K562 (cell line): ENCODE measurements at regions not wholly inside any gene's neighbourhood (a gene's known extent, or its start where the extent isn't known, plus 50 kb on each side); places are given as distances from the start of the nearest gene placed in this dataset.

Source experiments
- HDAC6 ChIP-seq: IDR thresholded peaks from 2 replicates; pipeline ENCODE4 v1.6.1; 2012; ENCODE audit warnings: low read depth, mild to moderate bottlenecking, control low read depth, inconsistent platforms, low read length, moderate library complexity
- PRPF4 ChIP-seq: fragments of 200-400 bp; formaldehyde crosslinking; IDR thresholded peaks from one replicate; pipeline ENCODE4 v1.6.1; 2017; ENCODE audit warnings: low read length, low read depth, mild to moderate bottlenecking; ENCODE audit not compliant: insufficient read depth, poor library complexity, severe bottlenecking
- TFAM ChIP-seq: fragments of 250-450 bp; sonication (Bioruptor Pico); conservative IDR thresholded peaks from 2 replicates; pipeline ENCODE4 v1.5.0; 2021; ENCODE audit warnings: mild to moderate bottlenecking, moderate library complexity
- ZBTB40 ChIP-seq, 2 experiments: fragments of 450-650 bp in 1 of 2; sonication (generic) in 1 of 2; formaldehyde crosslinking in 1 of 2; IDR thresholded peaks; 2 replicates each; pipeline versions ENCODE4 v1.7.1 to v1.9.0; 2016 to 2022; ENCODE audit warnings: inconsistent platforms in 1 of 2, mild to moderate bottlenecking in 1 of 2, missing genetic modification reagents in 1 of 2
- TF ChIP-seq, protein P1 (sequence below): sonication (generic); formaldehyde crosslinking; IDR thresholded peaks from 2 replicates; pipeline ENCODE4 v1.8.1; 2023; ENCODE audit warnings: mild to moderate bottlenecking, missing genetic modification reagents
- TF ChIP-seq, protein P2 (sequence below): IDR thresholded peaks from 2 replicates; pipeline ENCODE4 v1.6.1; 2011; ENCODE audit not compliant: insufficient read length; ENCODE audit errors: extremely low read depth
- TF ChIP-seq, protein P3 (sequence below): fragments of 450-650 bp; IDR thresholded peaks from 2 replicates; pipeline ENCODE4 v1.6.1; 2018; ENCODE audit not compliant: partially characterized antibody
- TF ChIP-seq, protein P4 (sequence below): fragments of 450-650 bp; IDR thresholded peaks from 2 replicates; pipeline ENCODE4 v1.6.1; 2018; ENCODE audit warnings: mild to moderate bottlenecking, low read depth; ENCODE audit not compliant: partially characterized antibody

- no peak for TF ChIP-seq ZBTB40 (IDR thresholded peaks at IDR 0.05)
- no peak for TF ChIP-seq ZBTB40 (CRISPR knock-in tag; IDR thresholded peaks at IDR 0.05)
- TF ChIP-seq PRPF4: no peak
- TF ChIP-seq, protein P1, sequence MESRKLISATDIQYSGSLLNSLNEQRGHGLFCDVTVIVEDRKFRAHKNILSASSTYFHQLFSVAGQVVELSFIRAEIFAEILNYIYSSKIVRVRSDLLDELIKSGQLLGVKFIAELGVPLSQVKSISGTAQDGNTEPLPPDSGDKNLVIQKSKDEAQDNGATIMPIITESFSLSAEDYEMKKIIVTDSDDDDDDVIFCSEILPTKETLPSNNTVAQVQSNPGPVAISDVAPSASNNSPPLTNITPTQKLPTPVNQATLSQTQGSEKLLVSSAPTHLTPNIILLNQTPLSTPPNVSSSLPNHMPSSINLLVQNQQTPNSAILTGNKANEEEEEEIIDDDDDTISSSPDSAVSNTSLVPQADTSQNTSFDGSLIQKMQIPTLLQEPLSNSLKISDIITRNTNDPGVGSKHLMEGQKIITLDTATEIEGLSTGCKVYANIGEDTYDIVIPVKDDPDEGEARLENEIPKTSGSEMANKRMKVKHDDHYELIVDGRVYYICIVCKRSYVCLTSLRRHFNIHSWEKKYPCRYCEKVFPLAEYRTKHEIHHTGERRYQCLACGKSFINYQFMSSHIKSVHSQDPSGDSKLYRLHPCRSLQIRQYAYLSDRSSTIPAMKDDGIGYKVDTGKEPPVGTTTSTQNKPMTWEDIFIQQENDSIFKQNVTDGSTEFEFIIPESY (CRISPR knock-in tag): no peak
- TF ChIP-seq, protein P2, sequence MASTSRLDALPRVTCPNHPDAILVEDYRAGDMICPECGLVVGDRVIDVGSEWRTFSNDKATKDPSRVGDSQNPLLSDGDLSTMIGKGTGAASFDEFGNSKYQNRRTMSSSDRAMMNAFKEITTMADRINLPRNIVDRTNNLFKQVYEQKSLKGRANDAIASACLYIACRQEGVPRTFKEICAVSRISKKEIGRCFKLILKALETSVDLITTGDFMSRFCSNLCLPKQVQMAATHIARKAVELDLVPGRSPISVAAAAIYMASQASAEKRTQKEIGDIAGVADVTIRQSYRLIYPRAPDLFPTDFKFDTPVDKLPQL: no peak
- TF ChIP-seq, protein P3, sequence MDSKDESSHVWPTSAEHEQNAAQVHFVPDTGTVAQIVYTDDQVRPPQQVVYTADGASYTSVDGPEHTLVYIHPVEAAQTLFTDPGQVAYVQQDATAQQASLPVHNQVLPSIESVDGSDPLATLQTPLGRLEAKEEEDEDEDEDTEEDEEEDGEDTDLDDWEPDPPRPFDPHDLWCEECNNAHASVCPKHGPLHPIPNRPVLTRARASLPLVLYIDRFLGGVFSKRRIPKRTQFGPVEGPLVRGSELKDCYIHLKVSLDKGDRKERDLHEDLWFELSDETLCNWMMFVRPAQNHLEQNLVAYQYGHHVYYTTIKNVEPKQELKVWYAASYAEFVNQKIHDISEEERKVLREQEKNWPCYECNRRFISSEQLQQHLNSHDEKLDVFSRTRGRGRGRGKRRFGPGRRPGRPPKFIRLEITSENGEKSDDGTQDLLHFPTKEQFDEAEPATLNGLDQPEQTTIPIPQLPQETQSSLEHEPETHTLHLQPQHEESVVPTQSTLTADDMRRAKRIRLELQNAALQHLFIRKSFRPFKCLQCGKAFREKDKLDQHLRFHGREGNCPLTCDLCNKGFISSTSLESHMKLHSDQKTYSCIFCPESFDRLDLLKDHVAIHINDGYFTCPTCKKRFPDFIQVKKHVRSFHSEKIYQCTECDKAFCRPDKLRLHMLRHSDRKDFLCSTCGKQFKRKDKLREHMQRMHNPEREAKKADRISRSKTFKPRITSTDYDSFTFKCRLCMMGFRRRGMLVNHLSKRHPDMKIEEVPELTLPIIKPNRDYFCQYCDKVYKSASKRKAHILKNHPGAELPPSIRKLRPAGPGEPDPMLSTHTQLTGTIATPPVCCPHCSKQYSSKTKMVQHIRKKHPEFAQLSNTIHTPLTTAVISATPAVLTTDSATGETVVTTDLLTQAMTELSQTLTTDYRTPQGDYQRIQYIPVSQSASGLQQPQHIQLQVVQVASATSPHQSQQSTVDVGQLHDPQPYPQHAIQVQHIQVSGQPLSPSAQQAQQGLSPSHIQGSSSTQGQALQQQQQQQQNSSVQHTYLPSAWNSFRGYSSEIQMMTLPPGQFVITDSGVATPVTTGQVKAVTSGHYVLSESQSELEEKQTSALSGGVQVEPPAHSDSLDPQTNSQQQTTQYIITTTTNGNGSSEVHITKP: no peak
- TF ChIP-seq, protein P4, sequence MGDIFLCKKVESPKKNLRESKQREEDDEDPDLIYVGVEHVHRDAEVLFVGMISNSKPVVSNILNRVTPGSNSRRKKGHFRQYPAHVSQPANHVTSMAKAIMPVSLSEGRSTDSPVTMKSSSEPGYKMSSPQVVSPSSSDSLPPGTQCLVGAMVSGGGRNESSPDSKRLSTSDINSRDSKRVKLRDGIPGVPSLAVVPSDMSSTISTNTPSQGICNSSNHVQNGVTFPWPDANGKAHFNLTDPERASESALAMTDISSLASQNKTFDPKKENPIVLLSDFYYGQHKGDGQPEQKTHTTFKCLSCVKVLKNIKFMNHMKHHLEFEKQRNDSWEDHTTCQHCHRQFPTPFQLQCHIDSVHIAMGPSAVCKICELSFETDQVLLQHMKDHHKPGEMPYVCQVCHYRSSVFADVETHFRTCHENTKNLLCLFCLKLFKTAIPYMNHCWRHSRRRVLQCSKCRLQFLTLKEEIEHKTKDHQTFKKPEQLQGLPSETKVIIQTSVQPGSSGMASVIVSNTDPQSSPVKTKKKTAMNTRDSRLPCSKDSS: no peak
- no peak for TF ChIP-seq HDAC6
- TF ChIP-seq TFAM (CRISPR knock-in tag): no peak
These were observed 57.8 kb upstream of the TCF20 start (continued) for GRCh38 chr22:42328130-42328783.
